Psoas muscle (tissue), 7 donors: ENCODE measurements at regions not wholly inside any gene's neighbourhood (a gene's known extent, or its start where the extent isn't known, plus 50 kb on each side); places are given as distances from the start of the nearest gene placed in this dataset.

Experiments
- ATAC-seq, 4 donors: fragments of 200-7000 bp; cut with Tn5 transposase; one replicate each; pipeline ENCODE4 v1.9.1; 2020; ENCODE audit warnings: moderate library complexity in 3 of 4, mild to moderate bottlenecking in 2 of 4
- DNase-seq, 2 donors: peaks; one replicate each; pipeline ENCODE4 v3.0.0-alpha.2; 2020
- H3K27ac ChIP-seq: fragments of 200-600 bp; one replicate; pipeline ENCODE4 v1.8.0; 2022
- H3K27me3 ChIP-seq, 3 donors: fragments of 200-600 bp in 1 of 3; one replicate each; pipeline versions ENCODE4 v1.6.1 to v1.8.0; 2013 to 2022; ENCODE audit warnings: low read length in 2 of 3, mild to moderate bottlenecking in 2 of 3, moderate library complexity in 1 of 3; ENCODE audit not compliant: insufficient read depth in 3 of 3
- H3K36me3 ChIP-seq, 2 donors: fragments of 200-600 bp in 1 of 2; one replicate each; pipeline versions ENCODE4 v1.6.1 to v1.8.0; 2013 to 2022; ENCODE audit warnings: low read depth in 1 of 2, mild to moderate bottlenecking in 1 of 2, moderate library complexity in 1 of 2; ENCODE audit not compliant: insufficient read depth in 1 of 2
- H3K4me1 ChIP-seq: fragments of 200-600 bp; one replicate; pipeline ENCODE4 v1.8.0; 2022
- H3K4me3 ChIP-seq: fragments of 200-600 bp; one replicate; pipeline ENCODE4 v1.8.0; 2022; ENCODE audit warnings: mild to moderate bottlenecking
- H3K9me3 ChIP-seq: fragments of 200-600 bp; one replicate; pipeline ENCODE4 v1.8.0; 2022
- CTCF ChIP-seq: fragments of 200-600 bp; IDR thresholded peaks from one replicate; pipeline ENCODE4 v1.8.0; 2022; ENCODE audit warnings: antibody characterized with exemption
- WGBS, 3 donors: extraction: QIAGEN DNeasy Blood & Tissue Kit; methylation state at CpG; one replicate each; pipeline versions ENCODE4 v1.1.6 to v1.1.7; 2013; 5-methylcytosine and 5-hydroxymethylcytosine counted together
- intact Hi-C, 2 donors: fragments of 100-400 bp; cut with DNase I; formaldehyde crosslinking; loops; one replicate each; pipeline versions ENCODE4 v1.11.0 to v1.14.2; 2022
- donor health status: healthy with polysubstance abuse.
- donor health status: DM: no; HTN: no; CAD: no; lungs with moderate emphysema.
- donor health status: Bipolar disorder and iron deficiency.
- donor health status: healthy.
- donor health status: DM: yes; HTN: yes; CAD: no.
- donor health status: DM: no; HTN: no; CAD: no.
- donor health status: DM: yes; HTN: yes; CAD: no.

GRCh38 chr7:113731571-113731970 lies 187.2 kb downstream of the PPP1R3A start:
- ATAC-seq (no peak), DNase-seq (no peak)
- intact Hi-C loops = no loop called here
- Histone ChIP-seq H3K9me3 (no peaks in the 10 kb centered on the region), H3K27me3 (no peaks in the 10 kb centered on the region), H3K4me3 (no peak overlapping the region), H3K27ac (no peak overlapping the region), H3K4me1 (peaks cover 13% of the 10 kb centered on the region), H3K36me3 (no peaks in the 10 kb centered on the region)
- 52 to 71% (median 52%) methylated on average over 3 of the region's 3 CpGs for WGBS, 3 donors
- no peak for TF ChIP-seq CTCF

- no peak for TF ChIP-seq CTCF
- H3K27ac ChIP-seq = peak overlapping the region; percentile 2
- H3K27me3 ChIP-seq = no peaks in the 10 kb centered on the region
- ATAC-seq (peak; percentile 33 to 58 (median 42)), DNase-seq (no peak)
- H3K9me3 ChIP-seq = no peaks in the 10 kb centered on the region
- H3K4me3 ChIP-seq = no peak overlapping the region
- H3K4me1 ChIP-seq = peaks cover 13% of the 10 kb centered on the region
- H3K36me3 ChIP-seq = no peaks in the 10 kb centered on the region
- WGBS, 3 donors = 21 to 55% (median 39%) methylated on average over 1 of the region's 1 CpG
- intact Hi-C loops = no loop called here
Observed at GRCh38 chr7:113730309-113730955, 188.4 kb downstream of the PPP1R3A start.

GRCh38 chr7:113727486-113727885 lies 191.3 kb downstream of the PPP1R3A start:
- no peak overlapping the region for H3K27ac ChIP-seq
- 13 to 21% (median 15%) methylated on average over 3 of the region's 3 CpGs for WGBS, 3 donors
- H3K4me1 ChIP-seq = peaks cover 13% of the 10 kb centered on the region
- H3K4me3 ChIP-seq = no peak overlapping the region
- DNase-seq (no peak), ATAC-seq (no peak)
- H3K9me3 ChIP-seq = no peaks in the 10 kb centered on the region
- TF ChIP-seq CTCF = no peak
- no peaks in the 10 kb centered on the region for H3K27me3 ChIP-seq
- intact Hi-C loops = no loop called here
- no peaks in the 10 kb centered on the region for H3K36me3 ChIP-seq

GRCh38 chr7:113722006-113722405 lies 196.8 kb downstream of the PPP1R3A start:
- H3K27me3 ChIP-seq = no peaks in the 10 kb centered on the region
- no peaks in the 10 kb centered on the region for H3K36me3 ChIP-seq
- intact Hi-C loops = no loop called here
- TF ChIP-seq CTCF = no peak
- H3K9me3 ChIP-seq = no peaks in the 10 kb centered on the region
- DNase-seq (no peak), ATAC-seq (no peak)
- H3K4me1 ChIP-seq = peaks cover 4% of the 10 kb centered on the region
- H3K4me3 ChIP-seq = no peak overlapping the region
- WGBS, 3 donors = 50 to 93% (median 71%) methylated on average over 2 of the region's 2 CpGs
- H3K27ac ChIP-seq = no peak overlapping the region

- no peak for ATAC-seq
- WGBS, 3 donors = 78 to 86% (median 83%) methylated on average over 1 of the region's 1 CpG
- no peak for DNase-seq
- Histone ChIP-seq H3K27me3 (no peaks in the 10 kb centered on the region), H3K36me3 (no peaks in the 10 kb centered on the region), H3K4me3 (no peak overlapping the region), H3K4me1 (peaks cover 12% of the 10 kb centered on the region), H3K27ac (no peak overlapping the region), H3K9me3 (no peaks in the 10 kb centered on the region)
- no peak for TF ChIP-seq CTCF
- intact Hi-C loops = loop anchor here in 1 of 2 donors (10.0 kb wide), 1 partner anchor 197 kb away; the partner anchor contains the start of gene PPP1R3A
Observed at GRCh38 chr7:113717739-113718138, 201.1 kb downstream of the PPP1R3A start.
